ENCODE measurements at regions not wholly inside any gene's neighbourhood (a gene's known extent, or its start where the extent isn't known, plus 50 kb on each side); places are given as distances from the start of the nearest gene placed in this dataset.

GRCh38 chr5:167797933-167798332 lies 493.5 kb upstream of the WWC1 start:
- H3K27ac ChIP-seq = no peak overlapping the region
- no peak for DNase-seq (ENCODE audit: low read depth, low spot score)

- no peak for DNase-seq (ENCODE audit: low read depth, low spot score)
Measured at GRCh38 chr5:167798448-167798847, 493.0 kb upstream of the WWC1 start.

DNA sequence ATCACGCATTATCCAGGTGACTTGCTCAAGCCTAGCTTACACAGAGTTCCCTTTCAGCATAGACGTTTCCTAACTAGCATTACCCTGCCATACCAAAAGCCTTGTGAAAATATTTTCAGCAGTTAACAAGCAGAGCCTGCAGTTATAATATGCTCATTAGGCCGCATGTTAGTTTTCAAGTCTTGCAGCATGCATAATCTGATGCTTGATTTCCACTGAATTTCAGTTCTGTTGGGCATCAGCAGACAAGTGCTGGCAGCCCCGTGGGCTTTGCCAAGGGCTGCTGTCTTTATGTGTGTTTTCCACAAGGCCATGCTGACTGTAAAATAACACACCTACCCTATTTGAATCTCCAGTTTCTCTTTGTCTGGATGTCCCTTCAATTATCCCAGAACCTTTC lies 491.0 kb upstream of the WWC1 start:
- H3K27ac ChIP-seq = no peak overlapping the region
- DNase-seq (ENCODE audit: low read depth, low spot score) = no peak

More at GRCh38 chr5:167798448-167798847, 493.0 kb upstream of the WWC1 start:
- H3K27ac ChIP-seq = no peak overlapping the region

- no peak for DNase-seq (ENCODE audit: low read depth, low spot score)
- H3K27ac ChIP-seq = peak overlapping the region; percentile 90
Measured at GRCh38 chr5:167801999-167802398, 489.4 kb upstream of the WWC1 start.

DNA sequence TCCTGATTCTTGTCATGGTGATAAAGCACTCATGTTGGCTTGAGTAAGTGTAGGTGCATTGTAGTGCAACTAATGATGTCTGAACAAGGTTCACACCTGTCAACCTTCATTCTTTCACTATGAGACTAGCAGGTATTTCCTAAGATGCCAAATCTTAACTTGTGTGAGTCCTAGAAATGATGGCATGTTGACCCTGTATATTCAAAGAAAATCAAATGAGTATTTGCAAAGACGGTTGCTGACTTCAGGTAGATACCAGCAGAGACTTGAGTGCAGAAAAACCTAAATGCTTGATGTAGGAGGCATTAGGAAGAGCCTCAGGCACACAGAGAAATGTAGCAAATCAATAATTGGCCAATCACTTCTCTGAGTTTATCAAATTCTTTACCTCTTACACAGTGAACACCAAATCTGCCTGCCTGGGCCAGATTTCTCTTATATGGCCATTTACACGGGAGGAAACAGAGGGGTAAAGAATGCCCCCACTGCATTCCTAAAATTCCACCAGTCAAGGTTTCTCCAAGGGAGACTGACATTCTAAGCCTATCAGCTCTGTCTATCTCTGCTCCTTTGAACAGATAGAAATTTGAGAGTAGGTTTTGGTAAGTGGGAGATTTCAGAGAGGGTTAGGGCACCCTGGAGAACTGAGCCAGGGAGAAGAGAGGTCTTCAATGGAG lies 488.6 kb upstream of the WWC1 start:
- H3K27ac ChIP-seq = peak overlapping the region; percentile 90
- DNase-seq (ENCODE audit: low read depth, low spot score) = no peak

DNA sequence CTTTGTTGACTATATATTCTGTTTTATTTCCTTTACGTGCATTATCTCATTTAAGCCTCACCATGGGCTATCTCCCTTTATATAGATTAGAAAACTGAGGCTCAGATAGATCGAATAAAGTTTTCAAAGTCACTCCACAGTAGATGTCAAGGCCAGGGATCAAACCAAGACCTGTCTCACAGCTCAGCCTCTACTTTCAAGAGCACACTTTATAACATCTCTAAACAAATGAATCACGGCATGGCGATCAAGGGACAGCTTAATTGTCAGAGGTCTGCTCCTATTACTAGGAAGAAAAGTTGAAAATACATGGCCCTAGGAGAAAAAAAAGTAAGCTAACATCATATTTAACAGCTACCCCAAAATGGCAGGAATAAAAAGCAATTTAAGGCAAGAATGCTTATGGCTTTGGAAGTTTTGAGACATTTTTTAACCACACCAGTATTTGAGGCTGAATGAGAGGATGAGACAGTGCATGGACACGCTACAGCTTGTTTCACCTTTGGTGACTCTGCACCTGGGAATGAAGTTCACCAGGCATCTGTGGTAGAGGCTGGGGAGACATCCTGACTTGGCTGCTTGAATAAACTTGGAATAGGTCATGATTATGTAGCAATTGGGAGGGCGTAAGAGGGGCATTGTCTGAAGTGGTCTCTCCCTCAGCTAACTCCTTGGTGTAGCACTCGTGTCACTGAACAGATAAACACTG lies 486.8 kb upstream of the WWC1 start:
- DNase-seq (ENCODE audit: low read depth, low spot score) = peak; percentile 86
- peak overlapping the region; percentile 90 for H3K27ac ChIP-seq

- no peak for DNase-seq (ENCODE audit: low read depth, low spot score)
- no peak overlapping the region for H3K27ac ChIP-seq
Measured at GRCh38 chr5:167810573-167810972, 480.9 kb upstream of the WWC1 start.

DNA sequence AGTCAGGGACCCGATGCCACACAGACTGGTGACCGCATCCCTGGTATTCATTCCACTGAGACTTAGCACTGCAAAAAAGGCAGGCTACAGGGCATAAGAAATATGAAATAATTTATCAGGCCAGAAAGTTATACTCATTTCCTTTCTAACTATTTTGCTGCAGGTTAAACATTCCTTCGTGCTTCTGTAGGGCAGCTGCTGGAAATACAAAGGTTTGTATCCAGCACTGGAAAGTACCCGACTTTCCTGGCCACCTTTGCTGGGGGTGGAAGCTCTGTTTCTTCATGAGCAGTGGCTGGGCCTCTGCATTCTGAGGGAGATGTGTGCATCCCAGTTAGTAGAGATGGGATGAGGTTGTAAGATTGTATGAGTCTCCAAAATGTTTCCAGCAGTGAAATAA lies 478.6 kb upstream of the WWC1 start:
- H3K27ac ChIP-seq = peak overlapping the region; percentile 96
- no peak for DNase-seq (ENCODE audit: low read depth, low spot score)

- no peak for DNase-seq (ENCODE audit: low read depth, low spot score)
- peak overlapping the region; percentile 96 for H3K27ac ChIP-seq
Measured at GRCh38 chr5:167813389-167813788, 478.1 kb upstream of the WWC1 start.

DNA sequence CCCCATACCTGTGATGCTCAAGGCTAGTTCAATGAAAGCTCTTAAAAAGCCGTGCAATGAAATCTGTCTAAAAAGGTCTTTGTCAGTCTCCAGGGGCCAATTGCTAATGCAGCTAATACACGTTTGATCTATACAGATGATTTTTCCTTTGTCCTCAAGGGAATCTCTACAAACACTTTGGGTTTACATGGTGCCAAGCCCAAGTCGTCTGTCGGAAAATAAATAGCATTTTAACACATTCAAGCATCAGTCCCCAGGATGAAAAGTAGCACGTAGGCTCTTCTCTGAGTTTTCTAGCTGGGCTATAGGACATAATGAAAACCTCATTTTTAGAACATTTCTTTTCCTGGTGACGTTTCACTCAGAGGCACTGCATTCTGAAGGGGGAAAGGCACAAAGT lies 477.4 kb upstream of the WWC1 start:
- H3K27ac ChIP-seq = peak overlapping the region; percentile 96
- DNase-seq (ENCODE audit: low read depth, low spot score) = no peak

- DNase-seq (ENCODE audit: low read depth, low spot score) = peak; percentile 93
- peak overlapping the region; percentile 96 for H3K27ac ChIP-seq
Measured at GRCh38 chr5:167814828-167815227, 476.6 kb upstream of the WWC1 start.

DNA sequence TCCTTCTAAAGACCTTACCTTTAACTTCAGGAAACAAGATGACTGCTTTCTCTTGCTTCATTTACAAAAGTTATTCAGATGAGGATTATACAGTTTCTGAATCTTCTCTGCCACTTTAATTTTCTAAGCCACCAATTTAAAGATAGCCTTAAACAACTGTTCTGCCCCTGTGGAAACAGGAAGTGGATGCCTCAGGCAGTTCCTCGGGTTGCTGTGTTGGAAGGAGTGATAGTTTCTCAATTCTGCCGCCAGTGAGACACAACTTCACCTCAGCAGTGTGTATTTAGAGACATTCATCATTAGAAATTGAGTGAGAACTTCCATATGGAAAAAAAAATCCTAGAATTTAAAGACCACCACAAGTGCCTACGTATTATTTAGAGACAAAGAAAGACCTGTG lies 475.1 kb upstream of the WWC1 start:
- DNase-seq (ENCODE audit: low read depth, low spot score) = no peak
- peak overlapping the region; percentile 96 for H3K27ac ChIP-seq

- peak overlapping the region; percentile 96 for H3K27ac ChIP-seq
- DNase-seq (ENCODE audit: low read depth, low spot score) = no peak
Measured at GRCh38 chr5:167816864-167817263, 474.6 kb upstream of the WWC1 start.

DNA sequence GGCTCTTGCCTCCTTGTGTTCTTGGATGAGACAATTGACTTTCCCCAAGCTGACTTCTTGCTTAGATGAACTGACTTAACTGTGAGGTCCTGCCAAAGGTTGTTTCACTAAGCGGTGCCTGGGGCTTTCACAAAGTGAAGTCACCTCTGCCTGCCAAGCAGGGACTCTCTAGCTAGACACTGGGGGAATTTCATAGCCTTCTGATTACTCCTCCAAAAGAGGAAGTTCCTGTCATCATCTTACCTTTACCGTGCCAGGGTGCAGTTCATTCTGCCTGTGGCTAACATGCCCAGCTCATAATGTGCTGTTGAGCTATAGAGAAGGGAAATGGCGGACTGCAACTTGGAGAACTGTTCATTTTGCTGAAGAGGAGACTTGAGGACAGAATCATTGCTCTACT lies 472.0 kb upstream of the WWC1 start:
- no peak for DNase-seq (ENCODE audit: low read depth, low spot score)
- H3K27ac ChIP-seq = peak overlapping the region; percentile 63

- no peak for DNase-seq (ENCODE audit: low read depth, low spot score)
- peak overlapping the region; percentile 63 for H3K27ac ChIP-seq
Measured at GRCh38 chr5:167820101-167820990, 471.1 kb upstream of the WWC1 start.

DNA sequence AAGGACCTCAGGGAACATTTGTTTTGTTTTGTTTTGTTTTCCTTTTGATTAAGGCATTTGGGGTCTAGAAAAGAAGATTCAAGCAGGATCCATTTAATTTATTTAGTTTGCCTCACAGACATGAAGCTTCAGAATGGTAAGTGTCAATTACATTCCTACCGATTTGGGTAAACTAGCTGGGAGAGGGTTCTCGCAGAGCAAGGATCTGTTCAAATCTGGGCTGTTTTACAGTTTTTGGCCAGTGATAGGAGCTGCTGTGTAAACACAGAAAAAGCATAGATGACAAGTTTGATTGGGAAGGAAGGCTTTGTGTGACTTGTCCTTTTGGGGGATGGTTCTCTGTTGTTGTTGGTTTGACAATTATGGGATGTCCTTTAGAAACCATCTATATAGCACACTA lies 470.3 kb upstream of the WWC1 start:
- DNase-seq (ENCODE audit: low read depth, low spot score) = no peak
- peak overlapping the region; percentile 63 for H3K27ac ChIP-seq

- peak overlapping the region; percentile 63 for H3K27ac ChIP-seq
- DNase-seq (ENCODE audit: low read depth, low spot score) = no peak
Measured at GRCh38 chr5:167821669-167822068, 469.8 kb upstream of the WWC1 start.

DNA sequence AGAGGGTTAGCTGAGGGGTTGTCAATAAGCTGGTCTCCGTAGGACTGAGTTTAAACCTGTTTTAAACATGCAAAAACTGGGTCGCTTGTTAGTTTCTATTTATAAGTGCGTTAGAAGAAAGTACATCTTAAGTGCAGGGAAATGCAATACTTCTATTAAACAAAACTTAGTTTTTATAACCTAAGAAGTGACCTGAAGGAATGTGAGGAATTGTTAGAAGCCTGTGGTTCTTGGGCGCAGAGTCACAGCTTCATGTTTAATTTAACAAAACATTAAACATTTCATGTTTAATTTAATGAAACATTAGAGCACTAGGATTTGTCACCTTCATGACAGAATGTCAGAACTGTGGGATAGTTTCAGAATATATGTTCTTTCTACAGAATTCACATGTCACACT lies 469.2 kb upstream of the WWC1 start:
- no peak overlapping the region for H3K27ac ChIP-seq
- no peak for DNase-seq (ENCODE audit: low read depth, low spot score)

DNA sequence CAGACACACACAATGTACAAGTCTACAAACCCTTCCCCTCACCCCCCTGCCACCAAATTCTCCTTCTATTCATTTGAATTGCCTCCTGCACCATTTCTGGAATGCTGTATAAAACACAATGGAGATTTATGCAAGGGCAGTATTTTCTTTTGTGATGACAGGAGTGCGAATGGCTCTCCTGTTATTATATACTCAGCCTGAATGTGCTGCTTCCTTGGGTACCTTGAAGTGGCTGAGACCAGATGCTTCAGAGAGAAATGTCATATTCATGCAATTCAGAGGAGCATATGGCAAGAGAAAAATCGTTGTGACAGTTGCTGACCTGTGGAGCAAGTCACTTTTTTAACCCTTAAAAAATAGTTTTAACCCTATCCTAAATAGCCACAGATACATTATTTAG lies 468.0 kb upstream of the WWC1 start:
- H3K27ac ChIP-seq = no peak overlapping the region
- DNase-seq (ENCODE audit: low read depth, low spot score) = no peak

GRCh38 chr5:167827766-167828165 lies 463.7 kb upstream of the WWC1 start:
- no peak overlapping the region for H3K27ac ChIP-seq
- no peak for DNase-seq (ENCODE audit: low read depth, low spot score)
